ENCODE measurements at regions not wholly inside any gene's neighbourhood (a gene's known extent, or its start where the extent isn't known, plus 50 kb on each side); places are given as distances from the start of the nearest gene placed in this dataset.

DNA sequence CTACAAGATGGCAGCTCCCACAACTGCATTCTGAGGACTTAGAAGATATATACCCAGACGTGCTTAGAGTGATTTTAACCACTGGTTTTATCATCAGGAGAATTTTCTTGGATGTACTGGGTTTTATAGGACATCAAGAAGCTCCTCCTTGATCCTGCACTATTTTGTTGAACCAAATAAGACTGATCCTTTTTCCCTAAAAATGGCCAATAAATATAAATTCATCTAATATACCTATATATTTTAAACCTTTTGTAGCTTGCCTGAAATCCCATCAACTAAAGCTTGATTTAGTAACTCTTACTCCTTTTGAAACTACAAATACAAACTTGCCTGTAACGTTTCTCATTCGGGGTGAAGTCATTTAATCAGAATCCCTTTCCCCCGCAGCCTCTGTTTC lies 849.4 kb upstream of the ADAMTS5 start:
- TF ChIP-seq POLR2AphosphoS5 (IDR thresholded peaks at IDR 0.05; ENCODE audit: low read depth, low read length) (no peak), CTCF (IDR thresholded peaks at IDR 0.05) (no peak), REST (IDR thresholded peaks at IDR 0.05; ENCODE audit: insufficient read depth in 1 of 2, low read depth in 2 of 2, low read length in 1 of 2) (no peak)
